AG10803 (cell line): ENCODE measurements at regions not wholly inside any gene's neighbourhood (a gene's known extent, or its start where the extent isn't known, plus 50 kb on each side); places are given as distances from the start of the nearest gene placed in this dataset.

Experiments
- DNase-seq: peaks from one replicate; pipeline ENCODE4 v3.0.0; 2010; ENCODE audit warnings: low read depth
- H3K4me3 ChIP-seq: 2 replicates; pipeline ENCODE4 v1.5.1; 2011; ENCODE audit warnings: mild to moderate bottlenecking, low read length, control low read depth
- CTCF ChIP-seq: conservative IDR thresholded peaks from 2 replicates; pipeline ENCODE4 v1.5.1; 2011; ENCODE audit warnings: mild to moderate bottlenecking, low read length, control low read depth, inconsistent platforms

GRCh38 chr1:201589186-201589585, 50.3 kb downstream of the NAV1 start:
- DNase-seq, result no peak
- TF ChIP-seq CTCF, result no peak

GRCh38 chr1:201590474-201590873, 51.5 kb downstream of the NAV1 start:
- H3K4me3 ChIP-seq, result no peak overlapping the region
- DNase-seq, result no peak
- no peak for TF ChIP-seq CTCF

More at GRCh38 chr1:201589186-201589585, 50.3 kb downstream of the NAV1 start:
- H3K4me3 ChIP-seq, result no peak overlapping the region

- no peak for TF ChIP-seq CTCF
- no peak overlapping the region for H3K4me3 ChIP-seq
- DNase-seq, result no peak
These were observed 52.4 kb downstream of the NAV1 start for GRCh38 chr1:201591348-201591747.

- DNase-seq, result no peak
- TF ChIP-seq CTCF, result no peak
These were observed 53.1 kb downstream of the NAV1 start for GRCh38 chr1:201591981-201592380.

GRCh38 chr1:201593200-201593921, 54.4 kb downstream of the NAV1 start:
- H3K4me3 ChIP-seq, result no peak overlapping the region
- TF ChIP-seq CTCF, result no peak
- peak; percentile 100 for DNase-seq

More at GRCh38 chr1:201591981-201592380, 53.1 kb downstream of the NAV1 start:
- no peak overlapping the region for H3K4me3 ChIP-seq

GRCh38 chr1:201594575-201595245, 55.8 kb downstream of the NAV1 start:
- peak; percentile 28 for DNase-seq
- H3K4me3 ChIP-seq, result no peak overlapping the region
- no peak for TF ChIP-seq CTCF

- no peak for DNase-seq
- no peak for TF ChIP-seq CTCF
These were observed 56.5 kb downstream of the NAV1 start for GRCh38 chr1:201595381-201595780.

More at GRCh38 chr1:201595381-201595780, 56.5 kb downstream of the NAV1 start:
- H3K4me3 ChIP-seq, result no peak overlapping the region
